ENCODE measurements at regions not wholly inside any gene's neighbourhood (a gene's known extent, or its start where the extent isn't known, plus 50 kb on each side); places are given as distances from the start of the nearest gene placed in this dataset.

DNA sequence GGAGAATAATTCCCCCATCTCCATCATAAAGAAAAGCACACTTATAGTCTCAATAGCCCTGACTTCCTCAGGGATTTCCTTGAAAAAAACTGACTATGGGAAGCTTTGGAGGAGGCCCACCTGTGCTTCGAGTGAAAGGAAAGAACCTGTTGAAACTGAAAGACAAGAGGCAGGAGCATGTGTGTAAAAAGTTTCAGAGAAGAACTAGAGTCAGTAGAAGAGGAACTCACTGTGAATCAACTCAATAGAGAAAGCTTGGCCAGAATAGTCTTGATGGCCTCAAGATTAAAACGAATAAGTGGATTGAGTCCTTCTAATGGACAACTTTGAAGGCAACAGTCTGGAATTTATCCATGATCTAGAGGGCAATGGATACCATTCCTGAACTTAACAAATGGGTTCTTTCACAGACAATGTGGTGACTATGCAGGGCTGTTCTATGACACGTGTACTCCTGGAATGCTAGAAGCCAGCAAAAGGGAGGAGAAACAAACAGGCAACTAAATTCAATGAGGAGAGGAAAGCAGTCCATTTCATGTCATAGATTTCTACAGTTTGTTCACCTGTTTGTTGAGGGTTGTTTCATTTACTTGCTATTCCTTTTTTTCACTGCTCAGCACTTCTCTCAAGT, 442.3 kb downstream of the GRB14 start:
- DNase-seq (ENCODE audit: low read depth, low spot score), result no peak

DNA sequence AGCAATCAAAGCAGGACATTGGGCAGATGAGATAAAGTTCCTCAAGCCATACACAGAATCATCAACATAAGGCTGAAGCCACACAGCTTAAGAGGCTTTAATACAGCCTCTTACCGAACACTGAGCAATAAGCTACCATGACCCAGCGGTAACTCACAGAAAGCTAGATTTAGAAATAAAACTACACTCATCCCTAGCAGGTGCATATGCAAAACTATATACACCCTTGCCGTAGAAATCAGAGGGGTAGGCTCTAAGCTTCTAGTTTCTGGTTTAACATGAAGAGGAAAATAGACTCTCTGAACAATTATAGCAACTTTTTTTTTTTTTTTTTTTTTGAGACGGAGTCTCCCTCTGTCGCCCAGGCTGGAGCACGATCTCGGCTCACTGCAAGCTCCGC, 428.8 kb upstream of the FIGN start:
- no peak for DNase-seq (ENCODE audit: low read depth, low spot score)

DNA sequence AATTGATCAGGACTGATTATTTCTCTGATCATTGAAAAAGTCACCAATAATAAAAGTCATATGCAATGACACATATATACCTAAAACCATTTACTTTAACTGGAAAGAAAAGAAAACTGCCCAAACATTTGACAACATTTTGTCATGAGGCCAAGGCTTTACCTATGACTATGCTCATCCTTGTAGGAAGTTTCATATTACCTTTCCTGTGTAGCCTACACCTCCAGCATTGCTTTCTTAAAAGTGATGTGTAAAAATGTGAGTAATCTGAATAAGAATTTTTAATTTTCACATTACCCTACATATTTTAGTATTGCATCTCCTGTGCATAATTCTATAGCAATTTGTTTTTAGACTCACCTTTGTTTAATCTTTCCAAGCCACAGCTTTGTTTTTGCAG, 419.8 kb upstream of the FIGN start:
- no peak for DNase-seq (ENCODE audit: low read depth, low spot score)

DNA sequence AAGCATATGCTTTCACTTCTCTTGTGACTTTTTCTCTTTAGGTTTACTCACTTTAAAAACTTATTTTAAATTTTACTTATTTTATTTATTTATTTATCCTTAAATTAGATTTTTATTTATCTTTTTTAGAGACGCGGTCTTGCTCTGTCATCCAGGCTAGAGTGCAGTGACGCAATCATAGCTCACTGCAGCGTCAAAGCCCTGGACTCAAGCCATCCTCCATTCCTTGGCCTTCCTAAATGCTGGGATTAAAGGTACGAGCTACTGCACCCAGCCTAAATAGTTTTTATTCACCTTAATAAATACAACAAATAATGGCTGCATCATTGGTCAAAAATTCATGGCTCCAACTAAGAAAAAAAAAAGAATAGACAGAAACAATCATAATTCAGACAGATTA, 415.7 kb upstream of the FIGN start:
- no peak for DNase-seq (ENCODE audit: low read depth, low spot score)

DNA sequence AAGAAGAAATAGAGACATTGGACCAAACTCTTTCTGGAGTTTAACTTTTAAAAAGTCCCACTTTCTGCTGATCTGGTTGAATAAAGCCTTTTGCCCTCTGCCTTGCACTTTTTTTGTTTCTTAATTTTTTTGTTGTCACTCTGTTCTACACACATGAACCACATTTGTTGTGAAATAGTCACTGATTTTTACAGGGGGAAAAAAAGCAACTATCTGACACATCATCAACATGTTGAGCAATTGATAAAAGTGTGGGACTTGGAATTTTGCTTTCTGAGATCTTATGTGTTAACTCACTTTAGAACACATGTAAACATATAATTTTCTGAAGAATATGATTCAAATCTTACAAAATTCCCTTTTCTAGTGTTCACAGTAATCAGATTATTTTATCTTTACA, 414.8 kb upstream of the FIGN start:
- no peak for DNase-seq (ENCODE audit: low read depth, low spot score)

DNA sequence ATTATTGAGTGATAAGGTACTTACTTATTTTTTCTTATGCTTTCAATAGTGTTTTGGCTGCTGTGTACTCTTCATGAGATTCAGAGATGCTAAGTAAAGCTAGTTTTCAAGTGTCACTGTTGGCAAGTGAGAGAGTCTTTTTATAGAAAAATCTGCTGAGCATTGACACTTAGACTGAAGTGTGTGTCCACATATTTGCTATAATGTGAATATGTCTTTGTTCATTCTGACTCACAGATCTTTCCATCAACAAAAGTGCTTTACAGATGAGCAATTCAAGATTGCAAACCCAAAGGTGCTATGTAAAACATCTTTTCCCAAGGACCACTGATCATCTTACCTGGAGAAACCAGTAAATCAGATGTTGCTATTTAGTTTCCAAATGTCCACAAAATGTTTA, 410.6 kb upstream of the FIGN start:
- DNase-seq (ENCODE audit: low read depth, low spot score), result no peak

DNA sequence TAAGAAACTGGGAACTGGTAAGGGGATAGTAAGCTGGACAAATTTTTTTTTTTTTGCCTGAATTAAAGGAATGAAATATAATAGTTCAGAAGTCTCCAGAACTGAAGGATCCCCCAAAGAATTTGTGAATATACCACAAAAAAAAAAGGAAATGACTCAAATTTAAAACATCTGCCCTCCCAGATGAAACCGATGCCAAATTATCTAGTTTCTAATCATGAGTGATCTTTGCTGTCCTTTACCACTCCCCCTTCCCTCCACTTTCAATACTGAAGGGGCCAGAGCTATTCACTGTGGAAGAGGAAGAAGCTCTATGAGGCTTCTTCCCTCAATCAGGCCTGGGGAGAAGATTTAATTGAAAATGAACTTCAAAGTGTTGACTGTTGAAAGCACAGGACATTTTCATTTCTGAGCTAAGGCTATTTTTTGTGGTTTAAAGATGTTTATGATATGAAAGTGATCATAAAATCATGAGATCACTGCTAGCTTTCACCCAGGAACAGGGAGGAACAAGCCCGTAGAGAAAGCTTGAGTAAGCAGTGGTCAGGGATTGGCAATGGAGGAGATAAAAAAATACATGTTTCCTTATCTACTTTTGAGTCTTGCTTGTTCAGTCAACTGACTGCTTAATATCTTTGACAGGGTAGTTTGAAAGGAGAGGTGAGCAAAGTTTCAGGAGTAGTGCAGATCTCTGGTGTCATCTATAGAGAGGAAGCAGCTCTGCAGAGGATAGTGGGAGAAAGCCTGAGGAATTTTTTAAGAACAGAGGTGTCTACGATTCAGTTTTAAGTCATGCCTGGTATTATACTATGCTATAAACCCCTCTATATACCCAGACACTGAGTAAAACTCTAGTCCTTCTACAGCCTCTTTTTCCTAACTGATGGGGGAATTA, 409.5 kb upstream of the FIGN start:
- no peak for DNase-seq (ENCODE audit: low read depth, low spot score)

DNA sequence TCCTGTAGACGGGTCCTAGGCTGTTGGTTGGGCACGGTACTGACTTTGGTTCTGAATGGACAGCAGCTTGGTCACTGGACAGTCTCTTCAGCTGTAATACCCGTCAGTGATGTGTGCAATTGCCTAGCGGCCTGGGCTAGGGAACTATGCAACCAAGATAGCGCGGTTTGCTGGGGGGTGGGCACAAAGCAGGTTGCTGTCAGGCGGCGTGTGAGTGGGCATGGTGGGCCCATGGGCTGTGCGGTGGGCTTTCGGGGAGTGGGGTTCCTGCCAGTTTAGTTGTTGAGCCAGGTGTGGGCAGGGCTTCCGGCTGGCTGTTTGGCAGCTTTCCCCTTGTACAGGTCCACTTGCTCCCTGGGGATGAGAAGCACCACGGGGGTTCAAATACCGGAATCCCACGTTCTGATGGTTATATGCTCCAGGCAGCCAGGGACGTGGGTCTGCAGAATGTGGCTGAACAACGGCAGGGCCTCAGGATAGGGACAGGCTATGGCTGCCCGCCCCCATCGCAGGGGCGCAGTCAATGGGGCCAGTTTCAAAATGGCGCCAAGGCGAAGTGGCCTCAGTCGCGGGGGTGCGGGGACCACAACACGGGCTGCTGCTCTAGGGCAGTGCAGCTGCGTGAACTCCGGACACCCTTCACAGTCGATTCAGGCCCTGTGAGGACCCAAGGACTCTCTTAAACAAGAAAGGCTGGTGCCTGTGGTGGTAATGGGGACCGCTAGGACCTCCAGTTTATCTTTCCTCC, 407.5 kb upstream of the FIGN start:
- no peak for DNase-seq (ENCODE audit: low read depth, low spot score)

DNA sequence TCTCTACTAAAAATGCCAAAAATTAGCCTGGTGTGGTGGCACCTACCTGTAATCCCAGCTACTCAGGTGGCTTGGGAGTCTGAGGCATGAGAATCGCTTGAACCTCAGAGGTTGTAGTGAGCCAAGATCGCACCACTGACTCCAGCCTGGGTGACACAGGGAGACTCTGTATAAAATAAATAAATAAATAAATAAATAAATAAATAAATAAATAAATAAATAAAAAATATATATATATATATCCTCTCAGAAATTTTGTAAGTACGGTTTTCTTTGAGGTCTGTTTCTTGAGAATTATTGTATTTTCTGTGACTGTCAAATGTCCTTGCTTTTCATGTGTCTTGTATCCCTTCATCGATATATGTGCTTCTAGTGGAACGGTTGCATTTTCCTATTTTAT, 406.9 kb upstream of the FIGN start:
- no peak for DNase-seq (ENCODE audit: low read depth, low spot score)

DNA sequence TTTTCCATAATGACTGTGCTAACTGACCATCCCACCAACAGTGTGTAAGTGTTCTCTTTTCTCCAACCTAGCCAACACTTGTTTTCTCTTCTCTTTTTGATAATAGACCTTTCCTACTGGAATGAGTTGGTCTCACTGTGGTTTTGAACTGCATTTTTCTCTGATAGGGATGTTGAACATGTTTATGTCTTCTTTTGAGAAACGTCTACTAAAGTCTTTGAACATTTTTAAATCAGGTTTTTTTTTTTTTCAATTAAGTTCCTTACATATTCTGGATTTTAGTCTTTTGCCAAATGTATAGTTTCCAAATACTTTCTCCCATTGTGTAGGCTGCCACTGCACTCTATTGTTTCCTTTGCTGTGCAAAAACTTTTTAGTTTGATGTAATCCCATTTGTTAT, 405.5 kb upstream of the FIGN start:
- no peak for DNase-seq (ENCODE audit: low read depth, low spot score)

DNA sequence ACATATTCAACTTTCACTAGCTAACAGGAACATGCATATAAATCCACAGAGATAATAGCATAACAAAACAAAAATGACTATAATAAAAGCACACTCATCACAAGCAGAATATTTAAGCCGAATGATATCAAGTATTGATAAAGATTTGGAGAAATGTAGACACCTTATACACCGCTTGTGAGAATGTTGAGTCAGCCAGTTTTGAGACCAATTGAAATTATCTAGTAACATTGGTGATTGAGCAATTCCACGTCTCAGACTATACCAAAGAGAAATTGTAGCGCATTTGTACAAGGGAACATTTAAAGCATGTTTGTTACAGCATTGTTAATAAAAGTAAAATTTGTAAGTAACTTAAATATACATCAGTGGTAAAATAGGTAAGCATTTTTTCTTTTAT, 402.9 kb upstream of the FIGN start:
- DNase-seq (ENCODE audit: low read depth, low spot score), result no peak

DNA sequence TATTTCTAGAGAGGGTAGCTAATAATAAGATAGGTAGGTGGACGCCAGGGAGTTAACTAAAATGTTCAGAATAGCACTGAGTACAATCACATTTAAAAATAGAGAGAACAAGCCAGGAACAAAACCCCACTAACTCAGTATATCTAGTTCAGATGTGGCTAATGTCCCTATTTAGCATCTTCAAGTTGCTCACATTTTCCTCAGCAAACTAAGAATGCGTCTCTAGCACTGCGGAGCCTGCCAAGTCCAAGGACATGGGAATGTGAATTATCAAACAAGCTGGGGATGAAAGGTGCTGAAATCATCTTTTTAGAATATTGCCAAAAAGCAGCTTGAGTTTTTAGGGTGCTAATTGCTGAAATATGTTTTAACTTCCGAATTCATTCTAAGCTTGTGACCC, 398.5 kb upstream of the FIGN start:
- no peak for DNase-seq (ENCODE audit: low read depth, low spot score)

DNA sequence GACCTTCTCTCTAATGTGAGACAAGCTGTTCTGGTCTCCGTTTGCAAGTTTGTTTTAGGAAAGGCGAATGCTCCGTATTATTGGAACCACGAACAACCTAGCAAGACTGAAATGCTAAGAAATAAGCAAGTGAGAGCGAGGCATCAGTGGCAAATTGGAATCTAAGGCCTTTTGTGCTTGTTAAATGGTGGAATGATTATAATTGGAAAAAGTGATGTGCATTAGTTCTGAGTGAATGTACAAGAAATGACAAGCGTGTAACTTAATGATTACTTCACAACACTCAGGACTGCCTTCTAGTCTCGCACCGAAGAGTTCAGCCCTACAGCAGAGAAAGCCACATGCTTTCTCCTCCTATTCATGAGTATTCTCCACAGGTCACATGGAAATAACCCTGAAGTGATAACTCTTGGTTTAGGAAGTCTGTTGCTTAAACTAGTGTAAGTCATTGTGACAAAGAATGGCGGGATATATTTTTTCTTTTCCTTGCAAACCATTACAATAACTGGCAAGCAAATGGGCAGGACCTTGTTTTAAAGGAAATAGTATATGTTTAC, 392.2 kb upstream of the FIGN start:
- no peak for DNase-seq (ENCODE audit: low read depth, low spot score)

DNA sequence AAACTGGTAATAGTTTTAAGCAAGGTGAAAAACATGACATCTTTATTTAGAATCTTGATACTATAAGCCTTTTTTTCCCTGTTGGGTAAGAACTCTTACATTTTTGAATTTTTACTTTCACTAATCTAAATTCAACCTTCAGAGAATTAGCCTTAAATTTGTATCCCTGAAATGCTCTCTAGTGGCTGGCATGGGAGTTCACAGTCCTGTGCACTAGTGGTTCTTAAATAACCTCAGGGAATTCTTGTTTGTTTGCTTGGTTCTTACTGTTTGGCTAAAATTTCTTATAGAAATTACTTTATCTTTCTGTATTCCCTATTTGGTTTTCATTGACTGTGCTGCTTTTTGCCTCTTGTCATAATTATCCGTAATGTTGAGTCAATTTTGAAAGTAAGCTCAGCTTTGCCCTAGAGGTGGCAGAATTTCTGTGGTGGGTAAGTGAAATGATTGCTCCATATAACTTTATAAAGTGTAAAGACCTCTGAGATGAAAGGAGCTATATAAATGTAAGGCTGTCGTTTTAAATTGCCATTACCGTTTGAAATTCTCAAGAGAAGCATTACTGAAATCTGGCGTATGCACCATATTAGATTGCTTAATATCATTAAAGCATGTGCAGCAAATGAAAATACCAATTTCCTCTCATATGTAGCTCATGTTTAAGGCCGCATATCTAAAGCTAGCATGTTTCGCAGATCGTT, 391.3 kb upstream of the FIGN start:
- DNase-seq (ENCODE audit: low read depth, low spot score), result no peak

DNA sequence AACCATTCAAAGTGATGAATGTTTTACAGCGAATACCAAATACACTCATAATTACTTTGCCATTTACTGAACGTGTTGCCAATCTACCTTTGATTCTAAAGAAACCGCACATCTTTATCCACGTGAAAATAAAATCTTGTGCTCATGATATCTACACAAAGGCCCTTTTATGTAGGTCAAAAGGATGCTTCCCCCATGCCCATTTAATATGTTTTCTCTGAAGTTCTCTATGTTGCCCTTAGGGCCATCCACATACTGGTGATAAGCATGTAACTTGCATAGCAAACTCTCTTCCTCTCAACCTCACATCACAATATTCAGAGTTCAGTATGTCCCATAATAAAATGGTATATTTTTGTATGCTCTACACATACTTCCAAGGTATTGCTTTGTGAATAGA, 380.0 kb upstream of the FIGN start:
- DNase-seq (ENCODE audit: low read depth, low spot score), result no peak

DNA sequence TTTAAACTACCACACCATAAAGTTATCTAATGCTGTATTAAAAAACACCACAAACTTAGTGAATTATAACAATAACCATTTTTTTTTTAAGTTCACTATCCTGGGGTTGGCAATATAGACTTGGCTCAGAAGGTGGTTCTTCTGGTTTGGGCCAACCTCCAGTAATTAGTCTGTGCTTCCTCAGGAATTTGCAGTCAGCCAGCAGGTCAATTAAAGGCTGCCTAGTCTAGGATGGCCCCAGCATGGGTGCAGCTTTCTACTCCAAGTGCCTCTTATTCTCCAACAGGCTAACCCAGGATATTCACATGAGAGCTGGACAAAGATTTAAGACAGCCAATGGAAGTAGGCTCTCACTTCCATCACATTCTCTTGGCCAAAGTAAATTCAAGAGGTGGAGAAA, 379.1 kb upstream of the FIGN start:
- no peak for DNase-seq (ENCODE audit: low read depth, low spot score)

DNA sequence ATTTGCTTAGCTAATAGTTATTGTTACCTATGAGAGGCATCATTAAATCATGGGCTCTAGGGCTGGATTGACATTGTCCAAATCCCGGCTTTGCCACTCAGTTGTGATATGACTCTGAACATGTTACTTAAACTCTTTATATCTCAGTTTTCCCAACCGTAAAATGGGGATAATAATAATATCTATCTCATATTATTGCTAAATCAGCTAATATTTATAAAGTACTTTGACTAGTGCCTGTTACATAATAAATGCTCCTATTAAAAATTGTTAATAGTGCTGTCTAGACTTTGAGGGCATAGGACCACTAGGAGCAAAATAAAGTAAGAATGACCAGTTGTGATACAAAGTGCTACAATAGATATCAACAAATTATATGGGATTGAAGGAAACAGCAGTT, 376.3 kb upstream of the FIGN start:
- no peak for DNase-seq (ENCODE audit: low read depth, low spot score)

DNA sequence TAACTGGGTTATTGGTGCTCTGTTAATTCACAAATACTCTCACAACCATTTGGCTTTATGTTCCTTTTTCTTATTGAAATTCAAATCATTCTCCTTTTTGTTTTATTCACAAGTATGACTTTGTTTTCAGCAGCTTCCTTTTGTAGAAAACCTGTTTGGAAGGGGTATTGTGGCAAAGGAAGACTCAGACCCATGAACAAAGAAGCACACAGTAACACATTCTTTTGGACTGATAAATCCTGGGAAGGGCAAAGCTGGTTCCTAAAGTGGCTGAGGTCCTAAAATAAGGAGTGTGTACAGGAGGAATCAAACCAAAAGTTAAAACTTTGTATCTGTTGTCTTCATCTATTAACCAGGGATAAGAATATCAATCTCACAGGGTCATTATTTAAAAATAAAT, 374.7 kb upstream of the FIGN start:
- DNase-seq (ENCODE audit: low read depth, low spot score), result no peak

DNA sequence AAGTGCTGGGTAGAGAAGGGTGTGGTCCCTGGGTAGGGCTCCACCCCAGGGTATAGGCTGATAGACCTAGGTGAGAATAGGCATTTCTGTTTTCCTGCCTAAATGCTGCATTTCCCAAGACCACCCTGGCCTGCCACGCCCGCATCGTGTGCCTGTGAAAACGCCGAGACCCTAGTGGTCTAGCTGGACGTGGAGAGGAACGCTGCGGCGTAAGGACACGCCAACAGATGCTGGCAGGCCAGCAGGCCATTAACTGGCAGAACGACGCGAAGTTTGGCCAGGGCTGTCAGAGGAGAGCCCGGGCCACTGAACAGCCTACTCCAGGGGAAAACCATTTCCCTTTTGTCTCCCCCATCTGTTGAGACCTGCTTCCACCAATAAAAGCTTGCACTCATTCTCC, 373.2 kb upstream of the FIGN start:
- no peak for DNase-seq (ENCODE audit: low read depth, low spot score)

DNA sequence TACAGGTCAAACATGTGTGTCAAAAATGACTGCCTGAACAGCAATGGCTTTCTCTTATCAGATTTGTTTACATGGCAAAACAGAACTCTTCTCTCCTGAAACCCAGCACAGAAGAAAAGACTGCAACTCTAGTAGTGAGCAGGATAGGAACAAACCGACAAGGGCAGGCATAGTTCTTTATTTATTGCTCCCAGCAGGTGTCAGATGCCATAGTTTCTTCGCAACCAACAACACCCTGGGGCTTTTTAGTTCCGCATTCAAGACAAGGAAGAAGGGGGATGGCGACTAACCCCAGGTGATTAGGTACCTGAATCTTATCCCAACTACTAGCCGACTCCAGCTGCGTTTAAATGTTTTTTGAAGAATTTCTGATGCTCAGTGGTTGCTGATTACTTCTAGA, 367.5 kb upstream of the FIGN start:
- DNase-seq (ENCODE audit: low read depth, low spot score), result no peak

DNA sequence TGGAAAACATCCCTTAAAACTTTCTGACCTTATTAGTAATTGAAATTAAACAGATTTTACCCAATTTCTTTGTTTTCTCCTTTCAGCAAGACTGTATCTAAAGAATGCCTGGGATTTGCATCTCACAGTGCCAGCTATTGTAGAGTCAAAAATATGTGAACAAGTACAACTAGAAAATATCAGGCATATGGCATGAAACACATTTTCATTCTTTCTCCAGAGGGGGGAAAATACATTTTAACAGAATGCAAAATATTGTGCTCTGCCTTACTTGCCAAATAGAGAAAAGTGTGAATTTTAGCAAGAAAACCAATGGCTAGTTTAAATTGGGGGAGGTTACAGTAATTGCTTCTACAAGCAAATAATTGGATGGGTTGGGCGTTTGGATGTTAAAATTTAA, 366.6 kb upstream of the FIGN start:
- no peak for DNase-seq (ENCODE audit: low read depth, low spot score)

DNA sequence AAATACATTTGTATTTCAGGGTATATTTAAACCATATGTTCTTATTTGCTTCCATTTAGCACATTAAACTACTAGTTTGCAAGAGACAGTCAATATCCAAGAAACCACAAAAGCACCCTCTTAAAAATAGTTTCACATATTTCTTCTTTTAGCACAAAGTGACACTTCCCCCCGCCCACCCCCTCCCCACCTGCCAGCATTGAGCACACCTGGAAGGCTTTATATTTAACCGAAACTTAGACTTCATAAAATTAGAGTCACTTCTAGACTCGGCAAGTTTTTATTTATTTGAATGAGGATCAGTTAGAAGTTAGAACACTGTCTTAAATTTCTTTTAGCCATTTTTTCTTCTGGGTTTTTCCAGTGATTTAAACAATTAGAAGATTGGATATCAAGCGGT, 355.9 kb upstream of the FIGN start:
- DNase-seq (ENCODE audit: low read depth, low spot score), result no peak
